Urothelium cell line (cell line): ENCODE measurements at regions not wholly inside any gene's neighbourhood (a gene's known extent, or its start where the extent isn't known, plus 50 kb on each side); places are given as distances from the start of the nearest gene placed in this dataset.
"Not testable (repeated sequence)": the region's sequence is repeated elsewhere in the genome, so short reads cannot be mapped to it uniquely, and the experiment has no call there.

Experiments used
- DNase-seq: peaks from one replicate; pipeline ENCODE4 v3.0.0; 2011; ENCODE audit warnings: low spot score, mixed read lengths
- FAIRE-seq: peaks from 2 replicates; lab custom pipeline; 2011; peaks lifted over from hg19 to GRCh38; lab: Jason Lieb, UNC

DNA sequence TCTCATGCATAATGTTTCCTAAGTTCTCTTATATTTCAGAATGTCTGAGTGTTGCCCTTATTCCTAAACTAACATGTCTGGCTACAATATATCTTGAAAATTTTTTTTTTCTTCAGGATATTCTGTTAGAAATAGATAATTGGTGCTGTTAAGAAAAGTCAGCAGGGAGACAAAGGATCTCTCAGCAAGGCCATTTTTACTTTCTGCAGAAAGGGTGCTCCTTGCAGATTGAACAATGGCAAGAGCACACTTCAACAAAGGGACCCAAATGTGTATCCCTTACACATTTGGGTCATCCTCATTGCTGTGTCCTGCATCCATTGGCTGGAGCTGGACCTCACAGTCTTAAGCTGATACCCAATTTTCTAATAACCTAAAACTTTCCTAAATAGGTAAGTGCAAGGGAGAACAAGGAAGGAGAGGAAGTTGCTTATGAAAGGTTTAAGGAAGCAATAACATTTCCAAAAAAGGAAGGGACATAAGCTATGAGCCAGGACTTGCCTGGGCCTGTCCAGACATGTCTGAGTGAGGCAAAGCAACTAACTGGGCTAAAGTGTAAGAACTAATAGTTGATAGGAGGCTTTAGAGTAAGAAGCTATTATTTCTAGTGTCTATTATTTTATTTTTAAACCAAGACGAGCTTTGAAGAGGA, 429.6 kb downstream of the BCKDHB start:
- no peak for FAIRE-seq
- no peak for DNase-seq

DNA sequence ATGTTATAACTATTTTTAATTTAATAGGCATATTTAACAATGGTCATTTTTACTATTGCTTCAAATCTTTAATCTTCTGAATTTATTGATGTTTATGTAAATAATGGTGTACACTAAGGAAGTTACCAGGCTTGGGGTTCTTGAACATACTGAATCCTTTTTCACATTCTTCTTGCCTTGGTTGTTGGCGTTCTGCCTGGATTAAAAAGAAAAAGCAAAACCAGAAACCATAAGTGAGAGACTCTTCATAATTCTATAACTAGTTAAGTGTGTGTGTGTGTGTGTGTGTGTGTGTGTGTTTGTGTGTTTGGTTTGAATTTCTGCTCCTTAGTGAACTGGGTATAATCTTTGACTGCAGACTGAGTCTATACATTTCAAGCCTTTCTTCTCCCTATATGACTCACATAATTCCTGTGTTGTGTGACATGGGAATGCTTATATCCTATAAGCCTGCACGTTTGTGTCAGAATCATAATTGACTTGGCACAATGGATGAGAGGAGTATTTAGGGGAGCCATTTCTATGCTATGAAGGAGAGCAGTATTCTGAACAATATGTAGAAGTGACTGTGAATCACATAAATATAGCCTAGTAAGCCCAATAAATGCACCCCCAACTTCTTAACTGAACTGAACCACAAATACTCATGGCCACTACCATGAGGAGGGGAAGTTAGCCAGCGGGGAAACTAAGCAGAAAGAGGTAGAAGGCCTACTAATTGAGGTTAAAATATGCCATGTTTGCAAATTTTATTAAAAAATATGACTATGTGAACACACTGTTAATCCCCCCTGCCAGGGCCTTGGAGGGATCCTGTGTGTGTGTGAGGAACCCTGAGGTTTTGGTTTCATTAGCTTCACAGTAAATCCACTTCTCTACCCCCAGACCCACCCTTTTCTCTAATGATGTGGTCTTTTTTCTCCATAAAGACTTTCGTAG, 425.5 kb downstream of the BCKDHB start:
- FAIRE-seq: no peak
- DNase-seq: no peak

DNA sequence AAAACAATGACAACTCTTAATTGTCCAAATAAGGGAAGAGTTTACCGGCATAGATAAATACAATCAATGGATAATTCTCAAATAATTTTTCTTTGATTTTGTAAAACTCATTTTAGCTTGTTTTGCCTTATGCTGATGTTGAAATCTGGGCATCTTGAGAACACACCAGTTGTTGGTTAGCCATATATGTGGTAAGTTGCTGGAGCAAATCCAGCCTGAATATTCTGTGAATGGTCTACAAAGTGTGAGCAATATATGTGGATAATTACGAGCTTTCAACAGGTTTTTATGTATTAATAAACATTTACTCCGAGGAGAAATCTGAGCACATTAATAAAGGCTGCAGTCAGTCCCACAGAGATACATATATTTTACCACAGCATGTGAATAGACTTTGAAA, 423.6 kb downstream of the BCKDHB start:
- DNase-seq (no peak), FAIRE-seq (no peak)

DNA sequence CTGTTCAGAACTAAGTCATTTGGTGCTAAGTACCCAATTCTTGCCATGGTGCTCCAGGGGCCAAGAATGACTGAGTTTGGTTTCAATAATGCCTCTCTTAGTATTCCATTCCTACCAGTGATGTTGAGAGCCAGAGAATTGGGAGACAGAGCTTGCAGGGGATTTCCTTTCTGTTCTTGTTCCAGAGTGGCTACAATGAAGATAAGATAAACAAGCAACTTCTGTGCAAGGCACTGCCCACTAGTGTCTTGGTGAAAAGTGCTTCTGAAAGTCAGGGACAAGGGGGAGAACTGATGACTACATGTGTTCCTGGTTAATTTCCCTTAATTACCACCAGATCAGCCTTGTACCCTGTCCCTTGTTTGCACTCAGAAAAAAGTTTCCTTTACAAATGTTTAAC, 421.6 kb downstream of the BCKDHB start:
- DNase-seq: no peak
- FAIRE-seq: no peak

DNA sequence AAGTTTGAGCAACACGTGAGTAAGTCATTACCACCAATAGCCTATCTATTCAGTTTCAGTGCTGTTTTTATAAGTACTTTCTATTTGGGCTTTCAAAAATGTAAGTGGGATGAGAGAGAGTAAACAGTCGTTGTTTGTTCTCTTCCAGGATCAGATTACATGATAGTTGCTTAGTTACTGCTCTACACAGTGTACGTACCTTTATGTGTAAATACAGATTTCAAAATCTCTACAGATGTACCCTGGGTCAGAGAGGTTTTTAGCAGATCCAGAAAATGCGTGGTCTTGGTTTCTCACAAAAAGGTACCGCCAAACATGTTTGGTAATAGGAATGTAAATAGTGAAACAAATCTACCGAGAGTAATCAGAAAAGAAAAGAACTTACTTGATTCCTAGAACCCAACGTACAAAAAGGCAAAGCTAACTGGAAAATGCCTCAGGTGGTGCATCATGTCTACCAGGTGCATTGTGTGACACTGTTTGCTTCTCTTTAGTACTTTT, 421.1 kb downstream of the BCKDHB start:
- FAIRE-seq (no peak), DNase-seq (no peak)

DNA sequence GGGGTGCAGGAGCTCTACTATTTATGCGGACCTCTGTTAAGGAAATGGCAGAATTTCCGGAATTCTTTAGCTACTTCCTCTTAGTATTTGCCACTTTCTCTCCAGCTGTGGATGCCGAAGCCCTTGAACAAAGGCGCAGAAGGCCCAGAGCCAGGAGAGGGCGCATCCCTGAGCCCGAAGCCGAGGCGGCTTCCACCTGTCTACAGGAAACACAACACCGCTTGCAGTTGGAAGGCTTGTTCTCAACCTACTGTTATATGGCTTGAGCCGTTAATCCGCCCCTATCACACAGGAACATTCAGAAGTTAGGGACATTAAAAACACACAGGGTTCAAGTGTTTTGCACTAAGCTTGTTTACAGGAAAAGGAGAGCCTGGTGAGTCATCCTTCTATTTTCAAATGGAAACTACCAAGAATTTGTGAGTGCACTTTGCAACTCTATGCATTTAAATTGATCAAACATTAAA, 417.1 kb downstream of the BCKDHB start:
- no peak for FAIRE-seq
- no peak for DNase-seq

DNA sequence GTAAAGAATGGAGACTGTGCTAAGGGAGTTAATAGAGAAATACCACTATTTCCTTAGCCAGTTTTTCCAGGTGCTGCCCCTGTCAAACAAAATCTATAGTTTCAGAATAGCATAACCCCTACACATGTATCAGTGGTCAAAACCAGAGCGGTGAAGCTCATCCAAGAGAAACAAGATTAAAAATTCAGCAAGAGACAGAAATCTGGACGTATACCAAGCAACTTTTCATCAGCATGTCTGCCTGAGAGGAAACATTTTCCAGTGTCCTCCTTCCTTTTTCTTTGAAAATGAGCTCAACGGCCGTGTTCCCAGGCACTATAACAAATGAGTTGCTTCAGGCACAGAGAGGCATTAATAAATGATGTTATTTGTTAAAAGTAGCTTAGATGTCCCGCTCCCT, 416.5 kb downstream of the BCKDHB start:
- no peak for DNase-seq
- no peak for FAIRE-seq

DNA sequence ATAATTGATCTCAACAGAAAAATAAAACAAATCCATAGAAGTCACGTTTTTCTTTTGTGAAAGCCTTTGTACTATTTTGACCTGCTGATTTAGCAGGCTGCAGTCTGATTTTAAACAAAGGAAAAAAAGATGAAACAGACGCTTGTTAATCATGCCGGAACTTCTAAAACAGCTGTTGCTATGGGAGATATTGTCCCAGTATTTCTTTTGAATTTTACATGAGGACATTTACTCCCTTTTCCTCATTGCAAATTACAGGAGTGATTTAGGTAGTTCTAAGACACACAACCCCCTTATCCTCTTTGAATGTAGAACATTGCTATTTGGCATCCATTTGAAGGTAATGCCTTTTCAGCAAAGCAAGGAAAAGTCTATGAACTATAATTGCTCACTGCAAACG, 416.1 kb downstream of the BCKDHB start:
- no peak for FAIRE-seq
- DNase-seq: no peak

DNA sequence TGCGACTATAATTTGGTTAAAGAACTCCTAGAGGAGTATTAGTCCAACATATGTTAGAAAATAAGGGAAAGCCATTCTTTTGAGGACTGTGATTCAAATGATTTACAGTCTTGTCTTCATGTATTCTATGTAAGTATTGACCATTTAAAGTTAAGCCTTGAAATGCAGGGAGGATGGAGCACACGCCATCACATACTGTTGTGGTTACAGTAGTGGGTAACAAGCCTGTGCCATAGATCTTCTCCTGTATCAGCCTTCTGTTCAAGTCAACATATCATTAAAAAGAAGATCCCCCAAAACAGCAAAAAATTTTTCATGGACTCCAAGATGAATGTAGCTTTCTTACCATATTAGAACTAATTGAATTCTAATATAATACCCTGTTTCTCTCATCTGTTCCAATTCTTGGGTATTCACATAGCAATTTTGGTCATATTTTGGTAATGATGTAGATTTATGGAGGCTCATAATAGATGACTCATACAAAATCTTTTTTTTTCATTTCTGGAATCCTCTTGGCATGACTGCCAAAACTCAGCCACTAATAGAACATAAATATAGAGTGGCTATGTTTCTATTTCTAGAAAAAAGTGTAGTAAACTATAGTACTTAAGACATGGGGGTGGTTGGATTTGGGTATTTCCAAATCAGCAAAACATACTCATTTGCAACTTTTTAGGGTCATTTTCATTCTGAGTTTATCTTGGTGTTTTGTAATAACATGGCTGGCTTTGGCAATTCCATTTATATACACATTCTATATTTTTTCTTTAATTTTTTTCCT, 413.5 kb downstream of the BCKDHB start:
- FAIRE-seq: no peak
- no peak for DNase-seq

DNA sequence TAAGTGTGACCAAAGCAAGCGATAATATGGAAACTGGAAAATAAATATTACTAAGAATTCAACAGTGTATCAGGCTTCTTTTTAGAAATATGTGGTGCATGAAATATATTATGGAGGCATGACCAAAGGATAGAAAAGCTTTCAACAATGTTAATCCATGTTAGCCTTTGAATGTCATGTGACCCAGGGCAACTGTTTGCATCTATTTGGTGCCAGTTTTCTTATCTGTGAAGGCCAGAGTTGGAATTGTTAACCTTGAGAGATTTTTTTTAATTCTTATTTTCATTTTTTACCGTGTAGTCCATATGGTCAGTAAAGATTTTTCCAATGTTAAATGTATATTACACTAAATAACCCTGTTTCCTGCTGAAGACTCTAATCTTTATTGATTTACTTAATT, 411.1 kb downstream of the BCKDHB start:
- FAIRE-seq (no peak), DNase-seq (no peak)

DNA sequence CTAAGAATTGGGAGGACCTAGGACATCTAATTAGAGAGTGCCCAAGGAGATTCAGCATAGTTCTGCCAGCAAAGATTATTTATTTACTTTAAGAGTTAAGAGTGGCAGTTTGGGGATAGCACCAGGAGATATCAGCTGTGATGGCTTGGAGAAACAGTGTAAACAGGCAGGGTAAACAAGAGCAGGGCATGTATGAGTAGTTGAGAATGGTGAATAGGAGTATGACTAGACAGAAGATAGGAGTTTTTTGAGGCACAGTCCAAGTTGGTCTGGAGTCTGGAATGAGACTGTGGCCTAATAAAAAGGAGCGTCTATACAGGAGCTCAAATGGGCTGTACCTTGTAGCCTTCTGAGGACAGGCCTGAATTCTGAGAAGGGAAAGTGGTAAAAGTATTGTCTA, 404.1 kb downstream of the BCKDHB start:
- not testable (repeated sequence) for FAIRE-seq, DNase-seq

DNA sequence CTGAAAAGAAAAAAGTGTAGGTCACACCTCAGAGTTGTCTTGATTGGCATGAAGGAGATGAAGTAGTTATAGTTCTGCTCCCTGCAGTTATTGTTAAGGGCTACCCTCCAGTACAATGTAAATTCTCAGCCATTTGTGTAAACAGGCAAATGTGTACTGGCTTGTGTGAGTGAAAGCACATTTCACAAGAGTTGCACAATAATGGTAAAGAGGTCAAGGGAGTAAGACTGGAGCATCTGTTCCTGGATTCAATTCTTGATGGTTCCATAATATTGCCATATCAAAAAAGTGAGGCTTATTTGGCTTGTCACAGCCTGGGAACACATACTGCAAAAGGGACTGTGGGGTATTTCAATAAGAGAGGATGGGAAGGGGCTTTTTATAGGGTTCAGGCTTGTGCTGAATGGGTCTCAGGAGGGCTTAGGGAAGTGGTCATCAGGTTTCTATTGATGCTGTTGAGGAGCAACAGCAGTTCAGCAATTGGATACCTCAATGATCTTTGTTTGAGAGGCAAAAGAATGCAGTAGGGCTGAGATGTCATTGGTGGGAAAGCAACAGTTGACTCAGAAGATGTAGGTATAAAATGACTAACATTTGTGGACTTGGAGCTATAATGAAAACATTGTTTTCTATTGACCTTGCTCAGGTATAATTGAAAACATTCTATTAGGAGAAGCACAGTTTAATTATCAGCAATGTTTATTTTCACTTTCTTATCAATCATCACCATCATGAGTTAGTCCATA, 402.6 kb downstream of the BCKDHB start:
- no peak for DNase-seq
- no peak for FAIRE-seq

DNA sequence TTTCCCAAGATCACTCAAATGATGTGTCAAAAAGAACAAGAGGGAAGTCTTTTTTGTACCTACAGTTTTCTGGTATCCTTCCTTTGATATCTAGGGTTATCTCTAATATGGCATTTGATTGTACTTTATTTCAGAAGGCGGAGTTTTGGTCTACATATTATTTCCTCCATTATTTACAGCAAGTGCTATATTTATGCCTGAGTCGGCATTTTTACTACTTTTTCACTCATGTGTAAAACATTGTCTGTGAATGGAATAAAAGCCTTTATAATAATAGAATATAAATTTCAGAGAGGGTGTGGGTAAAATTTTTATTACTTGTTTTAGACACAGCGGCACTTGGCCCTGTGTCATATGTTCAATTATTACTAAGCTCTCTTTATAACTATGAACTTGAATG, 398.4 kb downstream of the BCKDHB start:
- FAIRE-seq (no peak), DNase-seq (no peak)

DNA sequence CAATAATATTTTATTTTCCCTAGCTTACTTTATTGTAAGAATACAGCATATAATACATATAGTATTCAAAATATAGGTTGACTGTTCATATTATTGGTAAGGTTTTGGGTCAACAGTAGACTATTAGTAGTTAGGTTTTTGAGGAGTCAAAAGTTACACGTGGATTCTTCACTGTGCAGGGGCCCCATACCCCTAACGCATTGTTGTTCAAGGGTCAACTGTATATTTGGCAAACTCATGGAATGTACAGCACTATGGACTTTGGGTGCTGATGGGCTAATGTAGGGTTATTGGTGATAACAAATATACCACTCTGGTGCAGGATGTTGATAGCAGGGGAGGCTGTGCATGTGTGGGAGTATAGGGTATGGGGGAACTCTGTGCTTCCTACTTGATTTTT, 397.2 kb downstream of the BCKDHB start:
- DNase-seq (no peak), FAIRE-seq (no peak)

DNA sequence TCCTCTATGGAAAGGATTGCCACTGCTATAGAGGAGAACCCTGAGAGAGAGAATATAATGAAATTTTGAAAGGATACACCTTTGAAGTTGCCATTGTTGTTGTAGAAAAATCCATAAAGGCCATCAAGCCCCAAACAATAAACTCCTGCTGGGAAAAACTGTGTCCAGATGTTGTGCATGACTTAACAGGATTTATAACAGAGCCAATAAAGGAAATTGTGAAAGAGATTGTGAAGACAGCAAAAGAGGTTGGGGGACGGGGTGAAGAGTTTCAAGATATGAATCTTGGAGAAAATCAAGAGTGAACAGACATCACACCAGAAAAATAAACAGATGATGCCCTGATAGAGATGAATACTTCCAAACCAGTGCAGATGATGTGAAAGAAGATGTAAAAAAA, 396.4 kb downstream of the BCKDHB start:
- FAIRE-seq: no peak
- DNase-seq: no peak

DNA sequence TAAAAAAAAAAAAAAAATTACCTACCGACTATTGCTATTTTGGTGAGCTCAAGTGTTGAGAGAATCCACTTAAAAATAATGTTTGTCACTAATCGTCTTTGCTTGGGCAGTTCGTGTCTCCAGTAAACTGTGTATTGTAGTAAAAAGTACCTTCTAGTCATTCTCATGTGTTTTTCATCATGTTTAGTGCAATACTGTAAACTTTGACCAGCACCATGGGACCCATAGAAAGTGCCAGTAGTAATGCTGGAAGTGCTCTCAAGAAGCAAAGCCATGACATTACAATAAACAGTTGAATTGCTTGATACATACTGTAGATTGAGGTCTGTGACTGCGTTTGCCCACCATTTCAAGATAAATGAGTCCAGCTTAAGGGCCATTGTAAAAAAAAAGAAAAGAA, 395.2 kb downstream of the BCKDHB start:
- FAIRE-seq (no peak), DNase-seq (no peak)

DNA sequence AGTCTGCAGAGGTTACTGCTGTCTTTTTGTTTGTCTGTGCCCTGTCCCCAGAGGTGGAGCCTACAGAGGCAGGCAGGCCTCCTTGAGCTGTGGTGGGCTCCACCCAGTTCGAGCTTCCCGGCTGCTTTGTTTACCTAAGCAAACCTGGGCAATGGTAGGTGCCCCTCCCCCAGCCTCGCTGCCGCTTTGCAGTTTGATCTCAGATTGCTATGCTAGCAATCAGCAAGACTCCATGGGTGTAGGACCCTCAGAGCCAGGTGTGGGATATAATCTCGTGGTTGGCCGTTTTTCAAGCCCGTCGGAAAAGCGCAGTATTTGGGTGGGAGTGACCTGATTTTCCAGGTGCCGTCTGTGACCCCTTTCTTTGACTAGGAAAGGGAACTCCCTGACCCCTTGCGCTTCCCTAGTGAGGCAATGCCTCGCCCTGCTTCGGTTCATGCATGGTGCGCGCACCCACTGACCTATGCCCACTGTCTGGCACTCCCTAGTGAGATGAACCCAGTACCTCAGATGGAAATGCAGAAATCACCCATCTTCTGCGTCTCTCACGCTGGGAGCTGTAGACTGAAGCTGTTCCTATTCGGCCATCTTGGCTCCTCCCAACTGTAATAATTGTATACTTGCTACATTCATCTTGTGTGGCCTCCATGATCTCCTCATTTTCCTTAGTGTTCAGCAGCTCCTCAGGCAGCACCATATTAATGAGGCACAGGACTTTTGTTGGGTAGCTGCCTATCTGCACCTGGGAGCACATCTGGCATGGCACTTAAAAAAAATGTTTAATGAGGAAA, 391.4 kb downstream of the BCKDHB start:
- FAIRE-seq, DNase-seq: not testable (repeated sequence)

DNA sequence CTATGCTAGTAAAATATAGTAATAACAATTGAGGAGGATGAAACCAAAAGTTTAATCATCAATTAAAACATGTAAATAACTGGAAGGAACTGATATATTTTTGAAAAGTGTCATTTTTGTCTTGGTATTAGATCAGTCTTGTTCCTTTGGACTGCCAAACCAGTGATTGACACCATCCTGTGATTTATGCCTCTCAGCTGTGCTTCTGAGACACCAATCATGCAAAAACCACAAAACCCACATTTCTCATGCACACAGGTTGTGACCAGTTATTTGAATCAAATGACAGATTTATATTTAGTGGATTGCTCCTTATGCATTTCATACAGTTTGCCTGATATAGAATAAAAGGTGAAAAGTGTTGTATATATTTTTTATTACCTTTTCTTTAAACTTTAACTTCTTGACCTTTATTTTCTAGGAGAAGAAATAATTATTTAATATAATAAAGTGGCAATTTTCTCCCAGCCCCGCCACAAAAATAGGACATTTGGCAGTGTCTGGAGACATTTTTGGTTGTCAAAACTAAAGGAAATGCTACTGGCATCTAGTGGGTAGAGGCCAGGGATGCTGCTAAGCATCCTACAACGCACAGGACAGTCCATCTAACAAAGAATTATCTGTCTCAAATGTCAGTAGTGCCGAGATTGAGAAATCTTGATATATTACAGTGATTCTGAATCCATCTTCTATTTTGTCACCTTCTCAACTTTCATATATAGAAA, 383.6 kb downstream of the BCKDHB start:
- DNase-seq (no peak), FAIRE-seq (no peak)

DNA sequence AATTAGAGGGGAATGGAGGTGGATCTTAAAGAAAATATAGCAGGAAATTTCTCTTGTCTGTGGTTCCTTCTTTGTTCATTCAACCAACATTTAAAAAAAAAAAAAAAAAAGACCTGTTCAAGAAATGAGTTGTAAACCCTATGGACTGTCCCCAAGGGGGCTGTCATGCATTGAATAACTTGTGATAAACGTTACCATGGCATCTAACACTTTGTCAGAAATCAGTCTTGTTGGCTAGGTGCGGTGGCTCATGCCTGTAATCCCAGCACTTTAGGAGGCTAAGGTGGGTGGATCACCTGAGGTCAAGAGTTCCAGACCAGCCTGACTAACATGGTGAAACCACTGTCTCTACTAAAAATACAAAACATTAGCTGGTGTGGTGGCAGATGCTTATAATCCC, 381.7 kb downstream of the BCKDHB start:
- no peak for FAIRE-seq

More for the DNA sequence above, 381.7 kb downstream of the BCKDHB start:
- DNase-seq: no peak
